OCI-LY7 (cell line): ENCODE measurements at regions not wholly inside any gene's neighbourhood (a gene's known extent, or its start where the extent isn't known, plus 50 kb on each side); places are given as distances from the start of the nearest gene placed in this dataset.
"Not testable (repeated sequence)": the region's sequence is repeated elsewhere in the genome, so short reads cannot be mapped to it uniquely, and the experiment has no call there.

Experiments
- BruUV-seq: library from RNA; stranded (reverse); fragments of 400-500 nt; replicated peaks from 2 replicates; lab custom pipeline; 2021; lab: Mats Ljungman, UMichigan
- CTCF ChIA-PET: fragments of 300-600 bp; sonication (Branson Sonifier 250); formaldehyde crosslinking; loops from one replicate; lab custom pipeline; 2022; ENCODE audit warnings: antibody characterized with exemption; ENCODE audit not compliant: unreplicated experiment; lab: Charles Lee
- POLR2A ChIA-PET: fragments of 300-600 bp; sonication (Branson Sonifier 250); formaldehyde crosslinking; loops from one replicate; lab custom pipeline; 2022; ENCODE audit warnings: antibody characterized with exemption; lab: Charles Lee
- DNase-seq: peaks from one replicate; pipeline ENCODE4 v3.0.0-alpha.2; 2015; ENCODE audit warnings: low spot score
- H2AFZ ChIP-seq: fragments of 200-600 bp; sonication (generic), shearing (Covaris generic); 2 replicates; pipeline ENCODE4 v1.6.1; 2014; ENCODE audit warnings: mild to moderate bottlenecking, antibody characterized with exemption, low read length, moderate library complexity
- H3K27ac ChIP-seq: fragments of 200-600 bp; sonication (generic); 2 replicates; pipeline ENCODE4 v1.5.1; 2014; ENCODE audit warnings: mixed run types, low read depth, mild to moderate bottlenecking, moderate library complexity, low read length, inconsistent platforms; ENCODE audit not compliant: poor library complexity, severe bottlenecking
- H3K36me3 ChIP-seq: fragments of 200-600 bp; sonication (generic); 2 replicates; pipeline ENCODE4 v1.6.1; 2014; ENCODE audit warnings: mild to moderate bottlenecking, antibody characterized with exemption, low read length, moderate library complexity, mixed read lengths; ENCODE audit not compliant: insufficient read depth
- H3K4me1 ChIP-seq: fragments of 200-600 bp; sonication (generic); 2 replicates; pipeline ENCODE4 v1.5.1; 2014; ENCODE audit warnings: mild to moderate bottlenecking, low read length; ENCODE audit not compliant: insufficient read depth, poor library complexity, severe bottlenecking
- H3K4me2 ChIP-seq: fragments of 200-600 bp; sonication (generic); 2 replicates; pipeline ENCODE4 v1.6.1; 2014; ENCODE audit warnings: mild to moderate bottlenecking, low read length
- H3K4me3 ChIP-seq: fragments of 200-600 bp; sonication (generic); 2 replicates; pipeline ENCODE4 v1.5.1; 2014; ENCODE audit warnings: mild to moderate bottlenecking, low read depth, low read length; ENCODE audit not compliant: poor library complexity, severe bottlenecking
- H3K79me2 ChIP-seq: fragments of 200-600 bp; sonication (generic); 2 replicates; pipeline ENCODE4 v1.6.1; 2016; ENCODE audit warnings: low read depth, mild to moderate bottlenecking, low read length, moderate library complexity, mixed read lengths; ENCODE audit not compliant: insufficient read depth
- H3K9me2 ChIP-seq: fragments of 200-600 bp; sonication (generic); 2 replicates; pipeline ENCODE4 v1.6.1; 2016; ENCODE audit warnings: mild to moderate bottlenecking, low read length, mixed read lengths; ENCODE audit not compliant: insufficient read depth
- H3K9me3 ChIP-seq: fragments of 200-600 bp; sonication (generic); 2 replicates; pipeline ENCODE4 v1.6.1; 2014; ENCODE audit warnings: mild to moderate bottlenecking, mixed run types, low read length, mixed read lengths
- H4K20me1 ChIP-seq: fragments of 200-600 bp; sonication (generic); 2 replicates; pipeline ENCODE4 v1.6.1; 2014; ENCODE audit warnings: mild to moderate bottlenecking, antibody characterized with exemption, low read length, moderate library complexity, mixed read lengths; ENCODE audit not compliant: insufficient read depth
- CTCF ChIP-seq: fragments of 200-600 bp; sonication (generic); conservative IDR thresholded peaks from 2 replicates; pipeline ENCODE4 v1.5.1; 2014; ENCODE audit warnings: mild to moderate bottlenecking, antibody characterized with exemption, low read length, moderate library complexity, mixed read lengths
- EZH2phosphoT487 ChIP-seq: fragments of 200-600 bp; sonication (generic); IDR thresholded peaks from 2 replicates; pipeline ENCODE4 v1.6.1; 2018; ENCODE audit warnings: low read depth, borderline replicate concordance, mild to moderate bottlenecking, mixed run types, antibody characterized with exemption, low read length, moderate library complexity, mixed read lengths
- intact Hi-C: fragments of 100-400 bp; cut with micrococcal nuclease; formaldehyde crosslinking; loops from one replicate; pipeline ENCODE4 v1.10.0; 2022; ENCODE audit not compliant: unreplicated experiment

- BruUV-seq, result no TSS peak
Measured at GRCh38 chr21:36229181-36229580, 72.6 kb downstream of the DOP1B start.

GRCh38 chr21:36231444-36231843 is 74.8 kb downstream of the DOP1B start:
- CTCF ChIA-PET, result interaction anchor here (0.6 kb wide), 1 partner anchor 76 kb away, joined by 4 read pairs; no protein-coding TSS in a partner anchor
- POLR2A ChIA-PET, result interaction anchor here (0.8 kb wide), 1 partner anchor 11 kb away, joined by 5 read pairs; no protein-coding TSS in a partner anchor

More at GRCh38 chr21:36229181-36229580, 72.6 kb downstream of the DOP1B start:
- ChIA-PET CTCF (no interaction called here), POLR2A (interaction anchor here (0.6 to 0.7 kb wide), 3 partner anchors 32 to 141 kb away, joined by 3 to 4 read pairs (median 3); no protein-coding TSS in a partner anchor)
- intact Hi-C loops, result no loop called here
- H3K4me3 ChIP-seq, result no peak overlapping the region
- no peak overlapping the region for H3K27ac ChIP-seq
- no peak overlapping the region for H3K4me2 ChIP-seq
- no peaks in the 10 kb centered on the region for H4K20me1 ChIP-seq
- H3K9me3 ChIP-seq, result no peaks in the 10 kb centered on the region
- no peaks in the 10 kb centered on the region for H3K9me2 ChIP-seq
- H2AFZ ChIP-seq, result no peak overlapping the region
- H3K4me1 ChIP-seq, result no peaks in the 10 kb centered on the region
- H3K79me2 ChIP-seq, result no peaks in the 10 kb centered on the region
- DNase-seq, result no peak
- TF ChIP-seq CTCF (no peak), EZH2phosphoT487 (no peak)
- no peaks in the 10 kb centered on the region for H3K36me3 ChIP-seq

GRCh38 chr21:36232641-36233040 is 76.0 kb downstream of the DOP1B start:
- ChIA-PET CTCF (no interaction called here), POLR2A (no interaction called here)
- H3K9me2 ChIP-seq, result no peaks in the 10 kb centered on the region
- no peak for DNase-seq
- no peak overlapping the region for H3K27ac ChIP-seq
- no peak overlapping the region for H3K4me2 ChIP-seq
- H3K4me1 ChIP-seq, result peaks cover 7% of the 10 kb centered on the region
- intact Hi-C loops, result no loop called here
- H3K79me2 ChIP-seq, result no peaks in the 10 kb centered on the region
- no peak overlapping the region for H2AFZ ChIP-seq
- H3K9me3 ChIP-seq, result no peaks in the 10 kb centered on the region
- TF ChIP-seq EZH2phosphoT487, result no peak
- TF ChIP-seq CTCF, result no peak
- H3K4me3 ChIP-seq, result no peak overlapping the region
- H3K36me3 ChIP-seq, result no peaks in the 10 kb centered on the region
- no peaks in the 10 kb centered on the region for H4K20me1 ChIP-seq
- no TSS peak for BruUV-seq

More at GRCh38 chr21:36231444-36231843, 74.8 kb downstream of the DOP1B start:
- H3K4me1 ChIP-seq, H3K9me3 ChIP-seq, H2AFZ ChIP-seq, H3K36me3 ChIP-seq, H3K79me2 ChIP-seq, H3K27ac ChIP-seq, H4K20me1 ChIP-seq, intact Hi-C loops, DNase-seq, BruUV-seq, H3K9me2 ChIP-seq, H3K4me3 ChIP-seq, H3K4me2 ChIP-seq: not testable (repeated sequence)
